Upper lobe of left lung (tissue), 4 donors: ENCODE measurements at regions not wholly inside any gene's neighbourhood (a gene's known extent, or its start where the extent isn't known, plus 50 kb on each side); places are given as distances from the start of the nearest gene placed in this dataset.

Experiments
- POLR2A ChIP-seq, 4 donors: fragments of 450-650 bp; IDR thresholded peaks; one replicate each; pipeline ENCODE4 v1.5.1; 2016 to 2017; ENCODE audit warnings: antibody characterized with exemption in 4 of 4, mild to moderate bottlenecking in 2 of 4
- POLR2AphosphoS5 ChIP-seq, 2 donors: sonication (generic); formaldehyde crosslinking; IDR thresholded peaks; one replicate each; pipeline ENCODE4 v1.5.1; 2017; ENCODE audit warnings: antibody characterized with exemption in 2 of 2
- TF ChIP-seq, protein P1 (sequence below), 6 experiments: fragments of 450-650 bp in 4 of 6; fragments of 200-600 bp in 2 of 6; sonication (generic) in 2 of 6; IDR thresholded peaks; one replicate each; pipeline ENCODE4 v1.5.1; 2016 to 2019; ENCODE audit warnings: antibody characterized with exemption in 6 of 6

DNA sequence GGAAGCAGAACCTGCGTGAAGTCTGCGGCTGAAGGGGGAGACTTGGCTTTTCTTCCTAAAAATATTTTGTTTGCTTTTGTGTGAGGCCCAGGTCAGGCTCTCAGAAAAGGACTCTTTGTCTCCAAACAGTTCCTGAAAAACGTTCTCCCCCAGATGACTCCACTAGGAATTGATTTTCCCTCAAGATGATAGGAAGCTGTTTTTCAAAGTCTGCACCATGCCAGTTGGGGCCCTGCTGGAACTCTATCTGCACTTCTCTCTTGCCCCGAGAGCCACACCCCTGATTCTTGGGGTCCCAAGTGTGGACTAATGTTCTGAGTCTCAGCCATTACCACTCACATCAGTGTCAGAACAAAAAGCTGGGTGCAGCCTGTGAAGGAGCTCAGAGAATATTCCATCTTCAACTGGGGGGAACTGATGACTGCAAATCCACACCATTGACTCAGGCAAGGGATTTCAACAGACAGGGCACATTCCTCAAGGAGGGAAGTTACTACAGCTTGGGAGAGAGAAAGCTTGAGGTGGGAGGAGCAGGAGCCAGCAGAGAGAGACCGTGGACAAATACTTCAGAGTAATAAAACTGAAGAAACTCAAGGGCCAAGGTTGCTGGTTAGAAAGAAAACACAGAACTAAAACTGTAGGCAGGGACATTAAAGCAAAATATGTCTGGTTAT lies 768.3 kb downstream of the RNF144A start:
- TF ChIP-seq, protein P1, sequence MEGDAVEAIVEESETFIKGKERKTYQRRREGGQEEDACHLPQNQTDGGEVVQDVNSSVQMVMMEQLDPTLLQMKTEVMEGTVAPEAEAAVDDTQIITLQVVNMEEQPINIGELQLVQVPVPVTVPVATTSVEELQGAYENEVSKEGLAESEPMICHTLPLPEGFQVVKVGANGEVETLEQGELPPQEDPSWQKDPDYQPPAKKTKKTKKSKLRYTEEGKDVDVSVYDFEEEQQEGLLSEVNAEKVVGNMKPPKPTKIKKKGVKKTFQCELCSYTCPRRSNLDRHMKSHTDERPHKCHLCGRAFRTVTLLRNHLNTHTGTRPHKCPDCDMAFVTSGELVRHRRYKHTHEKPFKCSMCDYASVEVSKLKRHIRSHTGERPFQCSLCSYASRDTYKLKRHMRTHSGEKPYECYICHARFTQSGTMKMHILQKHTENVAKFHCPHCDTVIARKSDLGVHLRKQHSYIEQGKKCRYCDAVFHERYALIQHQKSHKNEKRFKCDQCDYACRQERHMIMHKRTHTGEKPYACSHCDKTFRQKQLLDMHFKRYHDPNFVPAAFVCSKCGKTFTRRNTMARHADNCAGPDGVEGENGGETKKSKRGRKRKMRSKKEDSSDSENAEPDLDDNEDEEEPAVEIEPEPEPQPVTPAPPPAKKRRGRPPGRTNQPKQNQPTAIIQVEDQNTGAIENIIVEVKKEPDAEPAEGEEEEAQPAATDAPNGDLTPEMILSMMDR (IDR thresholded peaks at IDR 0.05), result no peak
- TF ChIP-seq POLR2A (IDR thresholded peaks at IDR 0.05) (no peak), POLR2AphosphoS5 (IDR thresholded peaks at IDR 0.05) (no peak)
